ENCODE measurements at regions not wholly inside any gene's neighbourhood (a gene's known extent, or its start where the extent isn't known, plus 50 kb on each side); places are given as distances from the start of the nearest gene placed in this dataset.

DNA sequence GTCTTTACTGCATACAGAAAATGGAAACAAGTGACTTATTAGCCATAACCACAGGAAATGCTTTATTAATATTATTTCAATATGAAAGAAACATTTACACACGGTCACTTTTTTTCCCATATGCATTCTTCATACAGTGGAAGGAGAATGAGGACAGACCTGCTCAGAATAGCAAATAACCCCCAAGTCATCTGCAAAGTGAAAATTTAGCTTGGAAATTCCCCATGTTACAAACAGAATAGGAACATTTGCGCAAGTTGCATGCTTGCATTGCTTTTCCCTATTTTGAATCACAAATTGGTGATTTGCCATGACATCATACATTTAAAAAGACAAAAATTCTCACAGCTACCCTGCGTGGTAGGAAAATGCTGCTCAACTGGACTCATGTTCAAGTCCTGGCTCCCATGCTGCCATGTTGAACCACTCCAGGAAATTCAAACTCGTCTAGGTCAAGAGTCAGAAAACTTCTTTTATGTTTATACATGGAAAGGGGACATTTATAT, 102.0 kb downstream of the GP2 start:
- ATAC-seq (ENCODE audit: low read depth) (no peak), DNase-seq (no peak)
- Histone ChIP-seq H4K8ac (ENCODE audit: low read depth in 2 of 2, low read length in 2 of 2) (no peak overlapping the region), H2BK20ac (ENCODE audit: low read depth, low read length) (no peak overlapping the region), H3K27ac (ENCODE audit: insufficient read depth, low read length) (no peak overlapping the region), H3K23ac (ENCODE audit: low read depth, low read length) (no peak overlapping the region), H3K9ac (ENCODE audit: low read depth, low read length) (no peak overlapping the region), H3K27me3 (ENCODE audit: control insufficient read depth, insufficient read depth, low read length) (no peaks in the 10 kb centered on the region), H2AK5ac (ENCODE audit: low read depth, low read length) (no peak overlapping the region), H2BK5ac (ENCODE audit: low read depth, low read length, poor library complexity, severe bottlenecking) (no peak overlapping the region), H2AK9ac (replicated peaks; ENCODE audit: low read depth, low read length, poor library complexity) (no peak overlapping the region), H3K4me1 (ENCODE audit: control insufficient read depth, insufficient read depth, low read length) (no peaks in the 10 kb centered on the region), H3K9me3 (ENCODE audit: control insufficient read depth, insufficient read depth, low read length) (peaks cover 12% of the 10 kb centered on the region; the same call in 1 of the 2 replicates), H3K4me3 (ENCODE audit: insufficient read depth, low read depth, low read length) (no peak overlapping the region), H4K5ac (ENCODE audit: low read depth, low read length) (no peak overlapping the region), H2BK15ac (ENCODE audit: low read depth, low read length) (no peak overlapping the region), H2AFZ (replicated peaks; ENCODE audit: low read length, poor library complexity) (no peak overlapping the region), H4K20me1 (ENCODE audit: insufficient read depth, low read length) (no peaks in the 10 kb centered on the region), H4K91ac (ENCODE audit: insufficient read depth, low read depth, low read length) (no peak overlapping the region), H3K36me3 (ENCODE audit: control insufficient read depth, insufficient read depth, low read length) (no peaks in the 10 kb centered on the region), H3K14ac (replicated peaks; ENCODE audit: low read depth, low read length) (no peak overlapping the region), H3K79me1 (ENCODE audit: low read depth in 1 of 2, low read length in 2 of 2) (no peaks in the 10 kb centered on the region), H2BK120ac (ENCODE audit: low read depth, low read length) (no peak overlapping the region), H3K56ac (ENCODE audit: extremely low read depth, insufficient read depth, low read length) (no peak overlapping the region), H3K18ac (ENCODE audit: low read depth, low read length) (no peak overlapping the region), H3K4me2 (ENCODE audit: low read depth, low read length) (no peak overlapping the region), H3K4ac (ENCODE audit: low read depth, low read length) (no peak overlapping the region), H3K9me1 (ENCODE audit: insufficient read depth, low read length) (no peaks in the 10 kb centered on the region)
- BruUV-seq (replicated peaks), result no TSS peak
- dilution Hi-C loops (cut with HindIII; ENCODE audit: low sequenced_read_pairs, unreplicated experiment) (no loop called here), intact Hi-C loops (cut with micrococcal nuclease) (no loop called here), in situ Hi-C loops (cut with MboI; ENCODE audit: low sequenced_read_pairs) (no loop called here)
- CTCF ChIA-PET, result no interaction called here
- TF ChIP-seq RAD21 (IDR thresholded peaks at IDR 0.05; ENCODE audit: low read length) (no peak), USF2 (IDR thresholded peaks at IDR 0.05; ENCODE audit: low read depth, low read length) (no peak), RCOR1 (IDR thresholded peaks at IDR 0.05; ENCODE audit: insufficient replicate concordance, low read length) (no peak), CHD1 (IDR thresholded peaks at IDR 0.05; ENCODE audit: low read depth, low read length) (no peak), POLR2A (IDR thresholded peaks at IDR 0.05; ENCODE audit: low read depth, low read length) (no peak), NFE2L2 (IDR thresholded peaks at IDR 0.05; ENCODE audit: low read depth, low read length) (no peak)
- TF ChIP-seq, protein P1, sequence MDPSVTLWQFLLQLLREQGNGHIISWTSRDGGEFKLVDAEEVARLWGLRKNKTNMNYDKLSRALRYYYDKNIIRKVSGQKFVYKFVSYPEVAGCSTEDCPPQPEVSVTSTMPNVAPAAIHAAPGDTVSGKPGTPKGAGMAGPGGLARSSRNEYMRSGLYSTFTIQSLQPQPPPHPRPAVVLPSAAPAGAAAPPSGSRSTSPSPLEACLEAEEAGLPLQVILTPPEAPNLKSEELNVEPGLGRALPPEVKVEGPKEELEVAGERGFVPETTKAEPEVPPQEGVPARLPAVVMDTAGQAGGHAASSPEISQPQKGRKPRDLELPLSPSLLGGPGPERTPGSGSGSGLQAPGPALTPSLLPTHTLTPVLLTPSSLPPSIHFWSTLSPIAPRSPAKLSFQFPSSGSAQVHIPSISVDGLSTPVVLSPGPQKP (IDR thresholded peaks at IDR 0.05; ENCODE audit: borderline replicate concordance, low read depth, low read length), result no peak
- POLR2A ChIA-PET (ENCODE audit: unreplicated experiment), result no interaction called here
- no CpG with 5 or more reads among the region's 4 CpGs for WGBS, 2 experiments (ENCODE audit: extremely low coverage in 2 of 2, insufficient read length in 1 of 2)

Measured in IMR-90 (cell line).